Adrenal gland (tissue), 9 donors: ENCODE measurements at regions not wholly inside any gene's neighbourhood (a gene's known extent, or its start where the extent isn't known, plus 50 kb on each side); places are given as distances from the start of the nearest gene placed in this dataset.
"Not testable (repeated sequence)": the region's sequence is repeated elsewhere in the genome, so short reads cannot be mapped to it uniquely, and the experiment has no call there.

Experiments used
- DNase-seq, 7 donors: peaks; one replicate each; pipeline ENCODE4 v3.0.0-alpha.2; 2019 to 2020
- H3K27ac ChIP-seq, 5 donors: fragments of 200-600 bp; sonication (generic) in 4 of 5; 1 replicate in 3 of 5; 2 replicates in 2 of 5; pipeline versions ENCODE4 v1.5.1 to v1.8.0; 2016 to 2020; ENCODE audit warnings: mild to moderate bottlenecking in 1 of 5
- H3K27me3 ChIP-seq: fragments of 200-600 bp; 2 replicates; pipeline ENCODE4 v1.8.0; 2021
- H3K36me3 ChIP-seq, 2 donors: fragments of 200-600 bp; replicated peaks in 1 of 2; 1 replicate in 1 of 2; 2 replicates in 1 of 2; pipeline versions ENCODE4 v1.5.1 to v1.8.0; 2018 to 2022
- H3K4me1 ChIP-seq, 2 donors: fragments of 200-600 bp; replicated peaks in 1 of 2; 1 replicate in 1 of 2; 2 replicates in 1 of 2; pipeline versions ENCODE4 v1.5.1 to v1.8.0; 2018 to 2021
- H3K4me3 ChIP-seq, 4 donors: fragments of 200-600 bp; sonication (generic) in 3 of 4; one replicate each; pipeline ENCODE4 v1.5.1; 2016 to 2018
- H3K9me3 ChIP-seq, 3 donors: fragments of 200-600 bp; sonication (generic) in 1 of 3; replicated peaks in 1 of 3; 1 replicate in 2 of 3; 2 replicates in 1 of 3; pipeline versions ENCODE4 v1.5.1 to v1.8.0; 2016 to 2021
- CTCF ChIP-seq, 6 experiments: fragments of 450-650 bp in 4 of 6; fragments of 200-600 bp in 2 of 6; sonication (generic) in 1 of 6; IDR thresholded peaks; 1 replicate in 5 of 6; 2 replicates in 1 of 6; pipeline versions ENCODE4 v1.5.1 to v1.8.0; 2016 to 2021; ENCODE audit warnings: antibody characterized with exemption in 6 of 6, mild to moderate bottlenecking in 2 of 6, moderate library complexity in 1 of 6
- POLR2A ChIP-seq, 2 donors: fragments of 450-650 bp; IDR thresholded peaks; one replicate each; pipeline ENCODE4 v1.6.1; 2017; ENCODE audit warnings: antibody characterized with exemption in 2 of 2, mild to moderate bottlenecking in 2 of 2, moderate library complexity in 1 of 2
- WGBS, 4 donors: extraction: QIAGEN DNeasy Blood & Tissue Kit in 2 of 4; methylation state at CpG; one replicate each; pipeline versions ENCODE4 v1.1.5 to v1.1.7; 2013 to 2017; 5-methylcytosine and 5-hydroxymethylcytosine counted together
- intact Hi-C, 2 donors: fragments of 100-400 bp; cut with DNase I; formaldehyde crosslinking; loops; one replicate each; pipeline versions ENCODE4 v1.14.1 to v1.15.0; 2022 to 2023
- donor health status: healthy with polysubstance abuse.
- donor health status: Bipolar disorder and iron deficiency.
- donor health status: DM: yes; HTN: yes; CAD: no.
- donor health status: DM: no; HTN: no; CAD: no.
- donor health status: DM: no; HTN: no; CAD: no.

GRCh38 chr2:14492920-14493503 lies 139.5 kb upstream of the LRATD1 start:
- Histone ChIP-seq H3K27me3 (no peaks in the 10 kb centered on the region), H3K27ac (no peak overlapping the region), H3K4me3 (no peak overlapping the region), H3K9me3 (no peaks in the 10 kb centered on the region), H3K4me1 (no peaks in the 10 kb centered on the region), H3K36me3 (no peaks in the 10 kb centered on the region)
- 72 to 81% (median 76%) methylated on average over 3 of the region's 3 CpGs for WGBS, 4 donors
- intact Hi-C loops, result no loop called here
- no peak for DNase-seq
- TF ChIP-seq CTCF (IDR thresholded peaks at IDR 0.05) (no peak), POLR2A (IDR thresholded peaks at IDR 0.05) (no peak)

- TF ChIP-seq POLR2A (IDR thresholded peaks at IDR 0.05) (no peak), CTCF (IDR thresholded peaks at IDR 0.05) (no peak)
- 67 to 85% (median 73%) methylated on average over 1 of the region's 1 CpG for WGBS, 4 donors
- no peak overlapping the region for H3K4me3 ChIP-seq
- intact Hi-C loops, result no loop called here
- no peaks in the 10 kb centered on the region for H3K27me3 ChIP-seq
- H3K9me3 ChIP-seq, result no peaks in the 10 kb centered on the region
- no peak overlapping the region for H3K27ac ChIP-seq
- H3K36me3 ChIP-seq, result no peaks in the 10 kb centered on the region
- no peaks in the 10 kb centered on the region for H3K4me1 ChIP-seq
- DNase-seq, result no peak
Observed at GRCh38 chr2:14494759-14495158, 137.8 kb upstream of the LRATD1 start.

GRCh38 chr2:14501061-14501460 lies 131.5 kb upstream of the LRATD1 start:
- no peak overlapping the region for H3K27ac ChIP-seq
- intact Hi-C loops, result no loop called here
- H3K36me3 ChIP-seq, result no peaks in the 10 kb centered on the region
- 85 to 91% (median 89%) methylated on average over 6 of the region's 6 CpGs for WGBS, 4 donors
- DNase-seq, result no peak
- no peaks in the 10 kb centered on the region for H3K4me1 ChIP-seq
- H3K9me3 ChIP-seq, result no peaks in the 10 kb centered on the region
- H3K27me3 ChIP-seq, result no peaks in the 10 kb centered on the region
- TF ChIP-seq POLR2A (IDR thresholded peaks at IDR 0.05) (no peak), CTCF (IDR thresholded peaks at IDR 0.05) (no peak)
- no peak overlapping the region for H3K4me3 ChIP-seq

- H3K27ac ChIP-seq, H3K36me3 ChIP-seq, DNase-seq, intact Hi-C loops, H3K4me3 ChIP-seq, H3K4me1 ChIP-seq, H3K9me3 ChIP-seq, H3K27me3 ChIP-seq: not testable (repeated sequence)
- WGBS, 4 donors, result 91 to 95% (median 92%) methylated on average over 7 to 12 of the region's 12 CpGs
Observed at GRCh38 chr2:14506955-14507354, 125.6 kb upstream of the LRATD1 start.

- no peaks in the 10 kb centered on the region for H3K9me3 ChIP-seq
- 70 to 96% (median 78%) methylated on average over 4 of the region's 4 CpGs for WGBS, 4 donors
- no peaks in the 10 kb centered on the region for H3K4me1 ChIP-seq
- no peak for DNase-seq
- no peak for TF ChIP-seq CTCF (IDR thresholded peaks at IDR 0.05)
- H3K27me3 ChIP-seq, result no peaks in the 10 kb centered on the region
- intact Hi-C loops, result no loop called here
- H3K36me3 ChIP-seq, result no peaks in the 10 kb centered on the region
- no peak overlapping the region for H3K27ac ChIP-seq
- no peak overlapping the region for H3K4me3 ChIP-seq
Observed at GRCh38 chr2:14511541-14511940, 121.0 kb upstream of the LRATD1 start.
